ENCODE measurements at regions not wholly inside any gene's neighbourhood (a gene's known extent, or its start where the extent isn't known, plus 50 kb on each side); places are given as distances from the start of the nearest gene placed in this dataset.

DNA sequence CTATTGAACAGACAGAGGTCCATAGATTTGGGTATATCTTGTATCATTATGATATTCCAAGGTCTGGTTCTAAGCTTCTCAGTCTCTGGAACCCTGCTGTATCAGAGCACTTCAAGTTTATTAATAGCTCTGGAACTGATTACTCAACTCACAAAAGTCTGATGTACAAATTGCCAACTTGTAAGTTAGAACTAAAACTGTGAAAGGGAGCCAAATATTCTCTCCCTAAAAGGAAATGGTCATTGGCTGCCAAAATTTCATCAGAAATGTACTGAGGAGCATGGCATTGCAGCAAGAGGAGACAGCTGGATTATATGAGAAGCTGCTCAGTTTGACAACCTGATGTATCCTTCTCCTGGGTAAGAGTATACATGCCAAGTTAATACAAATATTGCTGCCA lies 828.8 kb upstream of the SEL1L start:
- no peak for DNase-seq (ENCODE audit: low read depth)

- DNase-seq (ENCODE audit: low read depth) = no peak
Measured at GRCh38 chr14:82365471-82365870, 831.8 kb upstream of the SEL1L start.

DNA sequence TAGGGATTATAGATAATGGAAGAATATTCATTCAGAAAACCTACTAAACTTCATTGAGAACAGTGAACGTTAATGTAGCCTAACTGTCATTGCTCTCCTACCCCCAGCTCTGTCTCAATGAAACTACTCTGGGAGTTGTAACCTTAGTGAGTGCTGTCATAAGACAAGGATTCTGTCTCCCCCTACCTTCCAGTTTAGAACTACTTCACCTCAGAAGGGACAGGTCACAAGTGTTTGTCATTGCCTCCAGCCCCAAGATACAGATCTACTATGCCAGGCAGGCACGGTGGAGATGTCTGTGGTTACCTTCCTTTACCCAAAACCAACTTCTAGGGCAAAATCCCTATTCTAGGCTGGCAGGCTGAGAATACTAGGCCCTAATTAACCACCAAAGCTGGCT lies 833.1 kb upstream of the SEL1L start:
- DNase-seq (ENCODE audit: low read depth) = no peak

- DNase-seq (ENCODE audit: low read depth) = no peak
Measured at GRCh38 chr14:82379291-82379690, 845.6 kb upstream of the SEL1L start.

DNA sequence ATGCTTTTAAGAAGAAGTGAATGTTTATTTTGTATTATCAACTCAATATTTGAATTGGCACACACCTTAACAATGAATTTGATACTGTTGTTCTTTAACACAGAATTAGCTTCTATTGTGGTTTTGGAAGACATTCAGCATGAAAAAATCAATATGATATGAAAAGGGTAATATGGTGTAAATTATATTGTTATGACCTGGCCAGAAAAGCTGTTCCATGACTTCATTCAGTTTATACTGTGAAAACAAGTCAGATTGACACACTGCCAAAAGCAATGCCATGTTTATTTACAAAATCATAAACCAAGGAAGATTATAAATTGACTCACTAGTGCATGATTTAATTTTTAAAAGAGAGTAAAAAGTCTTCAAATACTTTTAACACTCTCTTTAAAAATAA lies 851.4 kb upstream of the SEL1L start:
- DNase-seq (ENCODE audit: low read depth) = no peak

- no peak for DNase-seq (ENCODE audit: low read depth)
Measured at GRCh38 chr14:82387699-82388098, 854.0 kb upstream of the SEL1L start.

DNA sequence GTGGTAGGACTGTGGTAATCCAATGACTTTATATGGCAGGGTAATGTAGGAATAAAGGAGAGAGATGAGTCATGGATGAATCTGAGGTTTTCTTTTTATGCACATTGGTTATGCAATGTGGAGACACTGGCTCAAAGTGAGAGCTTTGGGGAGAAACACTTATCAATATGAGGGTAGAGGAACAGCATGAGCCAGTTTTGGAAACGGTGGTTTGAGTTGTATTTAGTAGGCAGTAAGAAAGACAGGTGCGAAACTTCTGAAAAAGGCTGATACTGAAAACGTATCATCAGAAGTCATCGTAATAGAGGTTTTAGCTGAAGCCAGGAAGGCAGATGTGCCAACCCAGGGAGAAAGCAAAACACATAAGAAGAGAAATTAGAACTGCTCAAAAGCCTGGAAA lies 854.8 kb upstream of the SEL1L start:
- no peak for DNase-seq (ENCODE audit: low read depth)

GRCh38 chr14:82390586-82390985 lies 856.9 kb upstream of the SEL1L start:
- no peak for DNase-seq (ENCODE audit: low read depth)

- no peak for DNase-seq (ENCODE audit: low read depth)
Measured at GRCh38 chr14:82394916-82395315, 861.3 kb upstream of the SEL1L start.

DNA sequence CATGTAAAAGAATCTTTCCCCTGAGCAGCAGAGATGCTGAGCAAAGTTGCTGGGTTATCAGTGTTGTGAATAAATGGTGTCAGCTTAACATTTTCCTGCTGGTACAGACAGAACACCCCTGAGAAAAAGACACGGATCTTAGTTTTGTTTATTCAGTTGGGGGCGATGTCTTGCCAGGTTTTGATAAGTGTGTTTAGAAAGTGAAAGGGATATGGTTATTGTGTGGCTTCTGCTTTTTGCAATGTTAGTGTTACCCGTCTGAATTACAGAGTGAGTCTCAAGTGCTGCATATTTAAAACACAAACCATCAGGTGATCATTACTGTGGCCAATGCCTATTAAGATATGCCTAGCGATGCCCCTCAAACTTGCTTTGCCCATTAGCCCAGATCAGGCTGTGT lies 864.6 kb upstream of the SEL1L start:
- no peak for DNase-seq (ENCODE audit: low read depth)

DNA sequence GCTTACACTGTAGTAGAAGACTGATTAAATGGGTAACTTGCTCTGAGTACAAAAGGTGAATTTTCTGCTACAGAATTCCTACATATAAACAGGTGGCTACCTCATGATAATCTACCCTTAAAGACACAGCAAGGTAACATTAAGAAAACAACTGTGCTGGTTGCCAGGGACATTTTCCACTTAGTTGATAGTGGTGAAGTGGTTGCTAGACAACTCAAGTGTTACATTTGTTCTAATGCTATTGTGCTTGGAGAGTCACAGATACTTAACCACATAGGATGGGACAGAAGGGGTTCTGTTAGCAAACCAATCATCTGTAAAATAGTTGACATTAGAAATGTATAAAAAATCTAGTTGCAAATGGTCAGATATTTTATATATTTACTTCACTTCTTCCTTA lies 870.3 kb upstream of the SEL1L start:
- DNase-seq (ENCODE audit: low read depth) = no peak

- no peak for DNase-seq (ENCODE audit: low read depth)
Measured at GRCh38 chr14:82410064-82410463, 876.4 kb upstream of the SEL1L start.

GRCh38 chr14:82411298-82411697 lies 877.6 kb upstream of the SEL1L start:
- DNase-seq (ENCODE audit: low read depth) = no peak

DNA sequence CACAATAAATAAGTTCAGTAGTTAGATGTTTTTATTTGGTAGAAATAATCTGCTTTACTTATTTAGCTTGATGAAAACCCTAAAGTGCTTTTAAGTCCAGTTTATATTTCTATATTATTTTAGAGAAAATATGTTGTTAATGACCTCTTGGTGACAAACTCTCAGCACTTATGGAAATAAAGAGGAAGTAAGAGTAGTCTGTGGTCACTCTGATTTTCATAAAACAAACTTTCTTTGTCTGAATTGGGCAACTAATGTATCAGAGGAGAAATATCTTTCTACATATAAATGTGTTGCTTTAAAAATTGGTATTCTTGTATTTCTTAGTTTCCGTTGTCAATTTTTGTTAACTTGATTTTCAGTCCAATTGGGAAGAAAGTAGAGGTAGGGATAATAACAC lies 878.9 kb upstream of the SEL1L start:
- DNase-seq (ENCODE audit: low read depth) = no peak

GRCh38 chr14:82414853-82415539 lies 881.3 kb upstream of the SEL1L start:
- DNase-seq (ENCODE audit: low read depth) = no peak

- no peak for DNase-seq (ENCODE audit: low read depth)
Measured at GRCh38 chr14:82419933-82420332, 886.3 kb upstream of the SEL1L start.

DNA sequence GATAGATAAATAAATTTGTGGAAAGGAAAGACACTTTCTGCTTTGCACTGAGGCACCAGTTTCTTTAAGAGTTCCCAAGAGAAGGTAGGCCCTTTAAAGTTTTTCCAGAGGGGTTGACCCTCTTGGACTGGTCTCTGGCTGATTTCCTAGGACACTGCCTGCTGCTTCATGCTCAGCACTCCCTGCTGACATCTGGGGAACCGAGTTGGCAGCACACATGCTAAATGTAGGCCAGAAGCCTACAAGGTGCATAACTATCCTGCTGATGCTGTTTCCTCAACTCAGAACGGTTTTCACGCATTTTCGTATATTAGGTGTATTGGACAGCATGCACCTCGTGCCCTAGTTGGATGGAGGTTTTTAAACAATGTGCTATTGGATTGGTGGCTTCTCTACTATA lies 887.2 kb upstream of the SEL1L start:
- DNase-seq (ENCODE audit: low read depth) = no peak

- no peak for DNase-seq (ENCODE audit: low read depth)
Measured at GRCh38 chr14:82421286-82421685, 887.6 kb upstream of the SEL1L start.

DNA sequence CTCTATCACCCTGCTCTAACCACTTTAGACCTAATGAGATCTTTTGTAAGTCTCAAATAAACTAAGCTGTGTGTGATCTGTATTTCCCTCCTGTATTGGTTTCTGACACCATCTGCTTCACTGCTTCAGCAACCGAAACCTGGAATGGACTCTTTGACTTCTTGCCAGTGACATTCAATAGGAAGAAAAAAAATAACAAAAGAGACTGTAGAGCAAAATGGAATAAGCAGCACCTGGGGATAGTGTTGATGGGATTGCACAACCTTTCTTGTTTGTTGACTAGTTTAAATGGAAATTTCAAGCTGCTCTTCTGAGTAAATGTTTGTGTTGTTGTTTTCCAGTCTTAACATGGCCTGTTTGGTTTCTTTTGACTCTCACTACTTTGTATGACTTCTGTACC lies 888.6 kb upstream of the SEL1L start:
- no peak for DNase-seq (ENCODE audit: low read depth)

DNA sequence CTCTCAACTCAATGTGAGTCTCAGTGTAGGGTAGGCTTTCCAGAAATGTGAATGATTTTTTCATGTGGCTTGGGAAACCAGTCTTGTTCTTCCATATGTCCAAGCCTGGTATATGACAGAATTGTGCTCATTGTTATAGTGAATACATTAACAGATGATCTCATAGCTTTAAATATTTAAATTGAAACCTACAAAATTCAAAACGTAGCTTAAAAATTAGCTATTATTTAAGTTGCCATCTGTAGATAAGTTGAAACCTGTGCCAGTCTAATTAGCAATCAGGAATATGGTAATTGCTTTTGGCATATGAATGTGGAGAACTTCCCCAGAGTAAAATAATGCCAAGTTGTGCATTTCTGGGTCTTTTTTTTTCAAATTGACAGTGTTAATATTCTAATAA lies 891.6 kb upstream of the SEL1L start:
- DNase-seq (ENCODE audit: low read depth) = no peak

GRCh38 chr14:82431031-82431430 lies 897.4 kb upstream of the SEL1L start:
- DNase-seq (ENCODE audit: low read depth) = no peak

DNA sequence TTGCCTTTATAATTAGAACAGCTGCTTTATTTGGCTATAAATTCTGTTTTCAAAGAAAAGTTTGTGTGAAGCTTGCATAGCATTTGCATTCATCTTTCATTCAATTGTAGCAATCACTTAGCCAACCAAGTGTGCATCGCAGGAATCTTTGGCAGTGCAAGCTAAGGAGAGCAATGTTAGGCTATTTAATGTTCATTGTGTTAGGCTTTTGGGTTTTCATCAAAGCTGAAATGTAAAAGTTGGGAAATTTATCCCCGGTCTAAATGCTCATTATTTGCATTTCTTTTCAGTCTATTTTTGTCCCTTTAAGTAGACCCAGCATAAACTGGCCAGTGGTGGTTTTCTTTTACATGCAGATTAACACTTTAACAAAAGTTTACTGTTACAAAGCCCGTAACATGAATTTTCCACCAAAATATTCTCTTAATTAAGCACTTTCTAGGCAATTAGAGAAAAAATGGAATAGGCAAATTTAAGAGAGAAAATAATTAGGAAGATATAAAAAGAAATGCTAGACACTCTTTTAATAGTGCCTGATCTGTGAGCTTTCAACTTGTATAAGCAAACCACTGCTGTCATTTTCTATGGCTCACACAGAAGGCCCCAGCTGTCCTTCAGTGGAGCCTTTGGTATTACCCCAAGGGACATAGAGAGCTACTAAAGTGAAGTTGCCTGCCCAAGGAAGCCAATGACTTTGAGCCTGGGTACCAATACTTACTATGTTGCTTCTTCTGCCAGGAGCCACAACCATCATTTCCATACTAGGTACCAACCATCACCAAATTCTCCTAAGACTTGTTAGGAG lies 898.9 kb upstream of the SEL1L start:
- DNase-seq (ENCODE audit: low read depth) = no peak

GRCh38 chr14:82438436-82438835 lies 904.8 kb upstream of the SEL1L start:
- DNase-seq (ENCODE audit: low read depth) = no peak

DNA sequence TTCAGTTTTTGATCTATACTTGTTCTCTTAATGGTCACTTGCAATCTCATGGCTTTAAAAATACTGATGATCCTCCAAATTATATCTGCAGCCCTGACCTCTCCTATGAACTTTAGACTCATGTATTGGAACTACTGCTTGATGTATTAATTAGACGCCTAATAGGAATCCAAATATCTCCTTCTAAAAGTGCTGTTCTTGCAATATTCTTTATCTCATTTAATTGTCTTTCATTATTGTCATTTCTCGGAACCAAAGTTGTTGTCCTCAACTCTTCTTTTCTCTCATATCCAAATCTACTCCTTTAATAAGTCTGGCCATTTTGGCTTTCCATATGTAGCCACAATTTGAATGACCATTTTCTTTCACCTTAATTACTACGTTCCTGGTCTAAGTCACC lies 907.6 kb upstream of the SEL1L start:
- no peak for DNase-seq (ENCODE audit: low read depth)

Measured in Daoy (cell line).